Activated naive CD8-positive, alpha-beta T cell treated with anti-CD3 and anti-CD28 coated beads for 36 hours (primary cell): ENCODE measurements at regions not wholly inside any gene's neighbourhood (a gene's known extent, or its start where the extent isn't known, plus 50 kb on each side); places are given as distances from the start of the nearest gene placed in this dataset.

Experiments used
- DNase-seq: peaks from one replicate; pipeline ENCODE4 v3.0.0; 2021
- H3K27ac Mint-ChIP-seq: one replicate; pipeline ENCODE4 v1.8.0; 2022; ENCODE audit warnings: mild to moderate bottlenecking, moderate library complexity, mixed read lengths
- H3K27me3 Mint-ChIP-seq: one replicate; pipeline ENCODE4 v1.8.0; 2022; ENCODE audit warnings: mild to moderate bottlenecking, mixed read lengths
- H3K36me3 Mint-ChIP-seq: one replicate; pipeline ENCODE4 v1.8.0; 2021; ENCODE audit warnings: mild to moderate bottlenecking, mixed read lengths
- H3K4me1 Mint-ChIP-seq: one replicate; pipeline ENCODE4 v1.8.0; 2021; ENCODE audit warnings: mixed read lengths
- H3K4me3 Mint-ChIP-seq: one replicate; pipeline ENCODE4 v1.8.0; 2022; ENCODE audit warnings: mild to moderate bottlenecking, moderate library complexity, mixed read lengths
- H3K9me3 Mint-ChIP-seq: one replicate; pipeline ENCODE4 v1.8.0; 2022; ENCODE audit warnings: mixed read lengths

GRCh38 chr10:36048236-36048635 is 406.1 kb upstream of the FZD8 start:
- DNase-seq: no peak
- no peak overlapping the region for H3K27ac Mint-ChIP-seq

GRCh38 chr10:36042135-36042534 is 400.0 kb upstream of the FZD8 start:
- no peaks in the 10 kb centered on the region for H3K36me3 Mint-ChIP-seq
- no peaks in the 10 kb centered on the region for H3K4me1 Mint-ChIP-seq
- no peak for DNase-seq
- H3K9me3 Mint-ChIP-seq: peaks cover 2% of the 10 kb centered on the region
- H3K27me3 Mint-ChIP-seq: no peaks in the 10 kb centered on the region
- no peak overlapping the region for H3K27ac Mint-ChIP-seq
- no peak overlapping the region for H3K4me3 Mint-ChIP-seq

More at GRCh38 chr10:36048236-36048635, 406.1 kb upstream of the FZD8 start:
- peaks cover 2% of the 10 kb centered on the region for H3K9me3 Mint-ChIP-seq
- H3K4me3 Mint-ChIP-seq: no peak overlapping the region
- no peaks in the 10 kb centered on the region for H3K27me3 Mint-ChIP-seq
- H3K4me1 Mint-ChIP-seq: no peaks in the 10 kb centered on the region
- no peaks in the 10 kb centered on the region for H3K36me3 Mint-ChIP-seq

- no peaks in the 10 kb centered on the region for H3K9me3 Mint-ChIP-seq
- no peak overlapping the region for H3K4me3 Mint-ChIP-seq
- no peaks in the 10 kb centered on the region for H3K27me3 Mint-ChIP-seq
- H3K4me1 Mint-ChIP-seq: no peaks in the 10 kb centered on the region
- no peak for DNase-seq
- no peaks in the 10 kb centered on the region for H3K36me3 Mint-ChIP-seq
- no peak overlapping the region for H3K27ac Mint-ChIP-seq
Observed at GRCh38 chr10:36038316-36038955, 396.3 kb upstream of the FZD8 start.

DNA sequence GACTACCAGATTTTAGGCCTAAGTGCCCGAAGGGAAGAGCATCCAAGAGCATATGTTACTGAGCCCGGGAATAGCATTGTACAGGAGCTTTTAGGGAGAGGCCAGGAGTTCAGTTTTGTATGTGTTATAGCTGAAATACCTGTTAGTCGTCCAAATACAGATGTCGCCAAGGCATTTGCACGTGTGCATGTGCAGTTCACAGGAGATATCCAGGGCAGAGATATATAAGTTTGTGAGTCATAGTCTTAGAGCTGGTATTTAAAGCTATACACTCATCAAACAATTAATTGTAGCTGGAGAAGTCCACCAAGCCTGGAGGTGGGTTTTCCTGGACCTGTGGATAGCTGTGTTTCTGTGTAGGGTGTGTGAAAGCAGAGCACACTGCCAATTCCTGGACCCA is 394.0 kb upstream of the FZD8 start:
- Mint-ChIP-seq H3K27me3 (no peaks in the 10 kb centered on the region), H3K36me3 (no peaks in the 10 kb centered on the region), H3K27ac (no peak overlapping the region), H3K4me1 (no peaks in the 10 kb centered on the region), H3K4me3 (no peak overlapping the region), H3K9me3 (no peaks in the 10 kb centered on the region)
- DNase-seq: no peak

GRCh38 chr10:36033808-36034207 is 391.7 kb upstream of the FZD8 start:
- no peak overlapping the region for H3K4me3 Mint-ChIP-seq
- no peaks in the 10 kb centered on the region for H3K4me1 Mint-ChIP-seq
- H3K27me3 Mint-ChIP-seq: no peaks in the 10 kb centered on the region

GRCh38 chr10:36030516-36030915 is 388.4 kb upstream of the FZD8 start:
- Mint-ChIP-seq H3K4me1 (no peaks in the 10 kb centered on the region), H3K27ac (no peak overlapping the region), H3K36me3 (no peaks in the 10 kb centered on the region), H3K9me3 (no peaks in the 10 kb centered on the region), H3K27me3 (no peaks in the 10 kb centered on the region), H3K4me3 (no peak overlapping the region)
- DNase-seq: no peak

More at GRCh38 chr10:36033808-36034207, 391.7 kb upstream of the FZD8 start:
- no peak overlapping the region for H3K27ac Mint-ChIP-seq
- no peaks in the 10 kb centered on the region for H3K36me3 Mint-ChIP-seq
- no peak for DNase-seq
- no peaks in the 10 kb centered on the region for H3K9me3 Mint-ChIP-seq

DNA sequence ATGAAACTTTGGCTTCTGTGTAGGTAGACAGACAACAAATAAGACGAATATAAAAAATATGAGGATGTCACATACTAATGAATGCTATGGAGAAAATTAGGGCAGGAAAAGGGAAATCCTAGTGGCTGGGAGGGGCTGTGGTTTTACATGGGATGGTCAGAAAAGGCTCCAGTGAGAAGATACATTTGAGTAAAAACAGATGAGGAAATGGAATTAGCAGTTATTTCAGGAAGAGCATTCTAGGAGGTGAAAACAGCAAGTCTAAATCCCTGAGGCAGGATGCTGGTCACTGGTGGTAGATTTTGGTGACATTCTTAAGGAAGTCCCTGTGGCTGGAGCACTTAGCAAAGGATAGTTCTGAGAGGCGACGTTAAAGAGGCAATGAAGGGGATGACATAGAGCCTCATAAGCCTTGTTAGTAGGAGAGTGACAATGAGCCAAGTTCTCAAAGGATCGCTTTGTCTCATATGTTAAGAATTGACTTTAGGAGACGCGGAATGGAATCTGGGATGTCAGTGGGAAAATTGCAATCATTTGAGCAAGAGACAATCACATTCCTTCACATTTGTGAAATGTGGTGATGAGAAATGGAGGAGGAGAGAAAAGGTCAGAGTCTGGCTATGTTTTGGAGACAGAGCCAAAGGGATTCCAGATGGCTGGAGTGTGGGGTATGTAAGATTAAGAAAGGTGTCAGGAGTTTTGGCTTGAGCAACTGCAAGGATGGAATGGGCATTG is 384.7 kb upstream of the FZD8 start:
- Mint-ChIP-seq H3K27ac (no peak overlapping the region), H3K9me3 (peaks cover 2% of the 10 kb centered on the region), H3K4me1 (no peaks in the 10 kb centered on the region), H3K36me3 (no peaks in the 10 kb centered on the region), H3K4me3 (no peak overlapping the region), H3K27me3 (no peaks in the 10 kb centered on the region)
- no peak for DNase-seq

GRCh38 chr10:36026081-36026480 is 384.0 kb upstream of the FZD8 start:
- Mint-ChIP-seq H3K4me1 (no peaks in the 10 kb centered on the region), H3K27ac (no peak overlapping the region), H3K4me3 (no peak overlapping the region), H3K9me3 (peaks cover 2% of the 10 kb centered on the region), H3K27me3 (no peaks in the 10 kb centered on the region), H3K36me3 (no peaks in the 10 kb centered on the region)
- DNase-seq: no peak

GRCh38 chr10:36023939-36024338 is 381.8 kb upstream of the FZD8 start:
- Mint-ChIP-seq H3K4me1 (no peaks in the 10 kb centered on the region), H3K36me3 (no peaks in the 10 kb centered on the region), H3K27ac (no peak overlapping the region), H3K4me3 (no peak overlapping the region), H3K9me3 (peaks cover 2% of the 10 kb centered on the region), H3K27me3 (no peaks in the 10 kb centered on the region)
- no peak for DNase-seq

GRCh38 chr10:36021096-36021495 is 379.0 kb upstream of the FZD8 start:
- H3K27me3 Mint-ChIP-seq: no peaks in the 10 kb centered on the region
- no peak overlapping the region for H3K27ac Mint-ChIP-seq
- no peak for DNase-seq
- H3K36me3 Mint-ChIP-seq: no peaks in the 10 kb centered on the region
- H3K4me1 Mint-ChIP-seq: no peaks in the 10 kb centered on the region
- H3K9me3 Mint-ChIP-seq: peaks cover 2% of the 10 kb centered on the region
- no peak overlapping the region for H3K4me3 Mint-ChIP-seq

GRCh38 chr10:36019749-36020148 is 377.7 kb upstream of the FZD8 start:
- Mint-ChIP-seq H3K4me1 (no peaks in the 10 kb centered on the region), H3K36me3 (no peaks in the 10 kb centered on the region), H3K4me3 (no peak overlapping the region), H3K27ac (no peak overlapping the region), H3K27me3 (no peaks in the 10 kb centered on the region), H3K9me3 (peaks cover 2% of the 10 kb centered on the region)
- no peak for DNase-seq

DNA sequence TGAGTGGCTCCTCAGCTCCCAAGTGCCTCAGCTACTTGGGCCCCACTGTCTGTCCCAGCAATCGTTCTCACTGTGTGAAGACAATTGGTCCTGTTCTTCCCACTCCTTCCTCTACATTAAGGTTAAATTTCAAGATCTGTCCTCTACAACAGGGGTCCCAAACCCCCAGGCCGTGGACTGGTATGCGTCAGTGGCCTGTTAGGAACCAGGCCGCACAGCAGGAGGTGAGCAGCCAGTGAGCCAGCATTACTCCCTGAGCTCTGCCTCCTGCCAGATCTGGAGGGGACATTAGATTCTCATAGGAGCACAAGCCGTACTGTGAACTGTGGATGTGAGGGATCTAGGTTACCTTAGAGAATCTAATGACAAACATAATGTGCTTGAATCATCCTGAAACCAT is 376.9 kb upstream of the FZD8 start:
- no peak overlapping the region for H3K4me3 Mint-ChIP-seq
- no peaks in the 10 kb centered on the region for H3K4me1 Mint-ChIP-seq
- no peak for DNase-seq

DNA sequence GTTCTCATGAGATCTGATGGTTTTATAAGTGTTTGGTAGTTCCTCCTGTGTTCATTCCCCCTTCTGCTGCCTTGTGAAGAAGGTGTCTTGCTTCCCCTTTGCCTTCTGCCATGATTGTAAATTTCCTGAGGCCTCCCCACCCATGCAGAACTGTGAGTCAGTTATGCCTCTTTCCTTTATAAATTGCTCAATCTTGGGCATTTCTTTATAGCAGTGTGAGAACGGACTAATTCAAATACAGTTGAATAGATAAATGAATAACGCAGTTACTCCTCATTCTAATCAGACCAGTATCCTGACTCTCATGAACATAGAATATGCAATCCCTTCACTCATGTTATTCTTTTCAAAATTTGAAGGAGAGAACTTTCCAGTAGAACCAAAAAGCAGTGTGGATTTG is 375.0 kb upstream of the FZD8 start:
- Mint-ChIP-seq H3K36me3 (no peaks in the 10 kb centered on the region), H3K27me3 (no peaks in the 10 kb centered on the region), H3K9me3 (no peaks in the 10 kb centered on the region), H3K27ac (no peak overlapping the region), H3K4me1 (no peaks in the 10 kb centered on the region), H3K4me3 (no peak overlapping the region)
- DNase-seq: no peak

More for the DNA sequence above, 376.9 kb upstream of the FZD8 start:
- Mint-ChIP-seq H3K9me3 (peaks cover 2% of the 10 kb centered on the region), H3K27ac (no peak overlapping the region), H3K36me3 (no peaks in the 10 kb centered on the region), H3K27me3 (no peaks in the 10 kb centered on the region)

GRCh38 chr10:36007369-36007768 is 365.3 kb upstream of the FZD8 start:
- Mint-ChIP-seq H3K4me3 (no peak overlapping the region), H3K27me3 (no peaks in the 10 kb centered on the region), H3K9me3 (peaks cover 6% of the 10 kb centered on the region), H3K4me1 (no peaks in the 10 kb centered on the region), H3K36me3 (no peaks in the 10 kb centered on the region), H3K27ac (no peak overlapping the region)
- DNase-seq: no peak

DNA sequence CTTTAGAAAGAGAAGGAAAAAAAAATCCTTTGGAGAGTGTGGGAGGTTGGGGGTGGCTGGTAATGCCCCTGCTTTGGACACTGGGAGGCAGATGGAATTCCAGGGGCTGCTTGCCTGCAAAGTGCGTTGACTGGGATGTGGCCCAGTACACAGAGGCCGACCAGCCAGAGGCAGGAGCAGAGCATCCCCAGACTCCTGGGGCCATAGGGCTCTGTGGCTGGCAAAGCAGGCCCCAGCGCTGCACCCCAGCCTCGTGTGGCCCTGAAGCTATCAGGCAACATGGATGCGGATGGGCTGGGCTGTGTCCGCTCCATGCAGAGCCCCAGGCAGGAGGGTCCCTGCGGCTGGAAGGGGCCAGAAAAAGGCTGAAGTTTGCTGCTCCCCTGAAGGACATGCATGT is 361.6 kb upstream of the FZD8 start:
- no peaks in the 10 kb centered on the region for H3K27me3 Mint-ChIP-seq
- H3K9me3 Mint-ChIP-seq: peaks cover 4% of the 10 kb centered on the region
- H3K36me3 Mint-ChIP-seq: no peaks in the 10 kb centered on the region
- no peak for DNase-seq
- no peak overlapping the region for H3K4me3 Mint-ChIP-seq
- no peak overlapping the region for H3K27ac Mint-ChIP-seq
- no peaks in the 10 kb centered on the region for H3K4me1 Mint-ChIP-seq

- Mint-ChIP-seq H3K9me3 (peaks cover 4% of the 10 kb centered on the region), H3K27me3 (no peaks in the 10 kb centered on the region), H3K27ac (no peak overlapping the region), H3K4me1 (no peaks in the 10 kb centered on the region), H3K4me3 (no peak overlapping the region), H3K36me3 (no peaks in the 10 kb centered on the region)
- no peak for DNase-seq
Observed at GRCh38 chr10:36003031-36003600, 361.0 kb upstream of the FZD8 start.
